ACC112 (cell line): ENCODE measurements at regions not wholly inside any gene's neighbourhood (a gene's known extent, or its start where the extent isn't known, plus 50 kb on each side); places are given as distances from the start of the nearest gene placed in this dataset.

Source experiments
- H2AFZ ChIP-seq: fragments of 200-600 bp; sonication (generic); one replicate; pipeline ENCODE4 v1.6.0; 2017; ENCODE audit warnings: antibody characterized with exemption, low read length; ENCODE audit not compliant: unreplicated experiment
- H3K27ac ChIP-seq: fragments of 200-600 bp; sonication (generic); 2 replicates; pipeline ENCODE4 v1.5.1; 2014; ENCODE audit warnings: low read depth, mild to moderate bottlenecking, antibody characterized with exemption, low read length, moderate library complexity
- H3K27me3 ChIP-seq: fragments of 200-600 bp; sonication (generic); 2 replicates; pipeline ENCODE4 v1.6.1; 2014; ENCODE audit warnings: mild to moderate bottlenecking, antibody characterized with exemption, low read length, moderate library complexity, mixed read lengths; ENCODE audit not compliant: insufficient read depth
- H3K36me3 ChIP-seq: fragments of 200-600 bp; sonication (generic); 2 replicates; pipeline ENCODE4 v1.6.1; 2016; ENCODE audit warnings: mild to moderate bottlenecking, antibody characterized with exemption, low read length, moderate library complexity, mixed read lengths; ENCODE audit not compliant: insufficient read depth
- H3K4me1 ChIP-seq: fragments of 200-600 bp; sonication (generic); one replicate; pipeline ENCODE4 v1.6.1; 2016; ENCODE audit warnings: low read length, mixed read lengths; ENCODE audit not compliant: insufficient read depth, unreplicated experiment, control insufficient read depth
- H3K4me3 ChIP-seq: fragments of 200-600 bp; sonication (generic); 2 replicates; pipeline ENCODE4 v1.5.1; 2014; ENCODE audit warnings: mild to moderate bottlenecking, low read depth, low read length
- H3K79me2 ChIP-seq: fragments of 200-600 bp; sonication (generic); one replicate; pipeline ENCODE4 v1.6.0; 2016; ENCODE audit warnings: low read length; ENCODE audit not compliant: control insufficient read depth, unreplicated experiment, insufficient read depth

DNA sequence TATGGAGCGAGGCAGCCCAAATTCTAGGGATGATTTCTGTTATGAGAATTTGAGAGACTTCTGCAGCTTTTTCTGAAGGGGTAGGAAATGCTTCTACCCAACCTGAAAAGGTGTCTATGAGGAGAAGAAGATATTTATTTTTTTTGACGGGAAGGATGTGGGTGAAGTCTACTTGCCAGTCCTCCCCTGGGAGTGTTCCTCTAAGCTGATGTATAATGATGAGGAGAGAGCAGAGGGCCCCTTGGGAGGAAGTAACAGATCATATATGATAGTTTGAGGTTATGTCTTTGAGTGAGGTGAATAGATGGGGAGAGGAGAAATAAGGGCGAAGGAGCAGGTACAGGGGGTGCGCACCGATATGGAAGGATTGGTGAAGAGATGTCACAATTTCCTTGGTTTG, 910.6 kb upstream of the SLITRK5 start:
- no peak overlapping the region for H2AFZ ChIP-seq
- no peaks in the 10 kb centered on the region for H3K27me3 ChIP-seq
- no peaks in the 10 kb centered on the region for H3K36me3 ChIP-seq
- no peak overlapping the region for H3K4me3 ChIP-seq
- no peak overlapping the region for H3K27ac ChIP-seq
- no peaks in the 10 kb centered on the region for H3K4me1 ChIP-seq
- no peaks in the 10 kb centered on the region for H3K79me2 ChIP-seq

DNA sequence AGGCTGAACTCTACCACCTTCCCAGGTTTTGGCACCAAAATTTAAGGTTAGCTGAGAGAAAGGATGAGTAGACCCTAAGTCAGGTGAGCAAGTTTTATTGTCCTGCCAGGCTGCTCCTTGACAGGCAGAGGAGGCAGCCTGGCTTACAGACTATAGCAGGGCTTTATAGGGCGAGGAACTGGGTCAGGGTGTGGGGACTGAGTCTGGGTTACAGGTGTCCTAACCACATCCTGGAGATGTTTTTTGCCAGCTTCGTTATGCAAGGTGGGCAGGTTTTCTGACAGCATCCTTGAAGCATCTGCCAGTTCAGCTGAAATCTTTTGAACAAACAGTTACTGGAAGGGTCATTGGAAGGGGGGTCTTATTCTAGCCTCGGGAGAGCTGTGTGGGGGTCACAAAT, 905.7 kb upstream of the SLITRK5 start:
- no peak overlapping the region for H3K27ac ChIP-seq
- no peaks in the 10 kb centered on the region for H3K36me3 ChIP-seq
- no peak overlapping the region for H2AFZ ChIP-seq
- no peaks in the 10 kb centered on the region for H3K4me1 ChIP-seq
- H3K79me2 ChIP-seq, result no peaks in the 10 kb centered on the region
- H3K27me3 ChIP-seq, result no peaks in the 10 kb centered on the region
- no peak overlapping the region for H3K4me3 ChIP-seq

DNA sequence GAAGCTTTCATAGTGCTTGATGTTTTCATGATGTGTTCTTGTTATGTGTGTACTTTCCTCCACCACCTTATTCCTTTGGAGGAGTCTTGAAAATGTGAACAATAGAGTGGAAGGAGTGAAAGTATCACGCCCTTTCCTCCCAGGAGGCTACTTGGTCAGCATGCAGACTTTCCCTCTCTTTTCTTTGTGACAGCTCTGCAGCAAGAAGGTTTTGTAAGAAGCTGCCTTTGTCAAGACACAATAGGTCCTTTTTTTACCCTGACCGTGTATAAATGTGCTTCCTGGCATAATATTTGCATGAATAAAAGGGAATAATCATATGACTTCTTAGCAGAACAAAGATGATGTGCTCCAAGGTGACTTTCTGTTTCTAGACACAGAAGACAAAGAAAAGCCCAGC, 882.6 kb upstream of the SLITRK5 start:
- H3K36me3 ChIP-seq, result no peaks in the 10 kb centered on the region
- no peak overlapping the region for H3K27ac ChIP-seq
- no peaks in the 10 kb centered on the region for H3K79me2 ChIP-seq
- H2AFZ ChIP-seq, result no peak overlapping the region
- no peak overlapping the region for H3K4me3 ChIP-seq
- no peaks in the 10 kb centered on the region for H3K4me1 ChIP-seq
- H3K27me3 ChIP-seq, result no peaks in the 10 kb centered on the region

DNA sequence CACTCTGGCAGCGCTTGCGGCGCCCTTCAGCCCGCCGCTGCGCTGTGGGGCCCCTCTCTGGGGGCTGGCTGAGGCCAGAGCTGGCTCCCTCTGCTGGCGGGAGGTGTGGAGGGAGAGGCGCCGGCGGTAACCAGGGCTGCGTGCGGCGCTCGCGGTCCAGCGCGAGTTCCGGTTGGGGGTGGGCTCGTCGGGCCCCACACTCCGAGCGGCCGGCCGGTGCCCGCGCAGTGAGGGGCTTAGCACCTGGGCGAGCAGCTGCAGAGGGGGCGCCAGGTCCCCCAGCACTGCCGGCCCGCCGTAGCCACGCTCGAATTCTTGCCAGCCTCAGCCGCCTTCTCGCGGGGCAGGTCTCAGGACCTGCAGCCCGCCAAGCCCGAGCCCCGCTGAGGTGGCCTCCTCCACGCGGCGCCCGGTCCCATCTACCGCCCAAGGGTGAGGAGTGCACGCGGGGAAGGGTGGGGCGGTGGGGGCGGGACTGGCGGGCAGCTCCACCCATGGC, 879.0 kb upstream of the SLITRK5 start:
- H3K27me3 ChIP-seq, result no peaks in the 10 kb centered on the region
- H3K36me3 ChIP-seq, result no peaks in the 10 kb centered on the region
- no peaks in the 10 kb centered on the region for H3K79me2 ChIP-seq
- H2AFZ ChIP-seq, result no peak overlapping the region
- no peak overlapping the region for H3K27ac ChIP-seq
- H3K4me1 ChIP-seq, result no peaks in the 10 kb centered on the region
- no peak overlapping the region for H3K4me3 ChIP-seq

DNA sequence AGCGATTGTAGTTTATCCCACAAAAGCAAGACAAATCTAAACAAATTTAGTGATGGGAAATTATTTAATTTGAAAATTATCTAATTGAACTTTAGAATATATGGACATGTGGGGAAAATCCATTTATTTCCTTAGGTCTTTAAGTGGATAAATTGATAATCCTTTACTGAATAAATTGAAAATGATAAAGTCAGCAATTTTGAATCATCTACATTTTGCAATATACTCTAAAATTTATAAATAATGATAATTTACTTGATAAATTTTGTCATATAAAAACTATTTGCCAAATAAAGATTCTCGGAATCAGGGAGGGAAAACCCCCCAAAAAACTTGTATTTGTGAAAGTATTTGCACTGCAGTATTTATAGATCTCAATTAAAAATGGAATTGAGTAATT, 875.3 kb upstream of the SLITRK5 start:
- Histone ChIP-seq H3K27ac (no peak overlapping the region), H3K27me3 (no peaks in the 10 kb centered on the region), H3K4me1 (no peaks in the 10 kb centered on the region), H3K79me2 (no peaks in the 10 kb centered on the region), H3K4me3 (no peak overlapping the region), H2AFZ (no peak overlapping the region), H3K36me3 (no peaks in the 10 kb centered on the region)

DNA sequence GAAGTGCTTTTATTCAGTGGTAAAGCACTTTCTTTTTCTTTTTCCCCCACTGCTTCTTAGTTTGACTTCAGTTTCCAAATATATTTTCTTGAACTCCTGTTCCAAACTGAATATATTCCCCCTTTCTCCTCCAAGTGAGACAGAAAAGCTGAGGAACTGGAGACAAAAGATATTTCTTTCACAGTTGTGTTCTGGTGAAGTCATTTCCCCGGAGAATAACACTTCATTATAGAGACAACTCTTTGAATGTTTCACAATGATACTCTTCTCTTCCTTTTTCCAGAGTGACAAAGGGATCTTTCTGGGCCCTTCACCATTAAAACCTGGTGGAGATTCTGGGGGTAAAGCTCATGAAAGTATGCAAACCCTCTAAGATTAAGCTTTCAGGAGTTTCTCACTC, 860.8 kb upstream of the SLITRK5 start:
- Histone ChIP-seq H3K4me1 (no peaks in the 10 kb centered on the region), H3K27me3 (no peaks in the 10 kb centered on the region), H3K27ac (no peak overlapping the region), H3K79me2 (no peaks in the 10 kb centered on the region), H3K4me3 (no peak overlapping the region), H2AFZ (no peak overlapping the region), H3K36me3 (no peaks in the 10 kb centered on the region)

DNA sequence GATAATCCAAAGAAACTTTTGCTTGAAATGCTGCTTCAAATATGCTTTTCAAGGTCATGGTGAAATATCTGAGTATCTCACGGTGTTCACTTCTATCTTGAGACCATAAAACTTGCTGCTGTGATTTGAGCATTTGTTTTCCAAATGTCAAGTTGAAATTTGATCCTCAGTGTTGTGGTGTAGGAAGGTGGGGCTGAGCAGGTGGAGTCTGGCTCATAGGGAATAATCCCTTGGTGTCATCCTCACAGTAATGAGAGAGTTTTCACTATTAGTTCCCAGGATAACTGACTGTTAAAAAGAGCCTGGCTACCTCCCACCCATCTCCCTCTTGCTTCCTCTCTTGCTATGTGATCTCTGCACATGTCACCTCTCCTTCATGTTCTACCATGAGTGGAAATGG, 858.0 kb upstream of the SLITRK5 start:
- Histone ChIP-seq H3K4me3 (no peak overlapping the region), H3K4me1 (no peaks in the 10 kb centered on the region), H3K27me3 (no peaks in the 10 kb centered on the region), H3K27ac (no peak overlapping the region), H3K79me2 (no peaks in the 10 kb centered on the region), H2AFZ (no peak overlapping the region), H3K36me3 (no peaks in the 10 kb centered on the region)

DNA sequence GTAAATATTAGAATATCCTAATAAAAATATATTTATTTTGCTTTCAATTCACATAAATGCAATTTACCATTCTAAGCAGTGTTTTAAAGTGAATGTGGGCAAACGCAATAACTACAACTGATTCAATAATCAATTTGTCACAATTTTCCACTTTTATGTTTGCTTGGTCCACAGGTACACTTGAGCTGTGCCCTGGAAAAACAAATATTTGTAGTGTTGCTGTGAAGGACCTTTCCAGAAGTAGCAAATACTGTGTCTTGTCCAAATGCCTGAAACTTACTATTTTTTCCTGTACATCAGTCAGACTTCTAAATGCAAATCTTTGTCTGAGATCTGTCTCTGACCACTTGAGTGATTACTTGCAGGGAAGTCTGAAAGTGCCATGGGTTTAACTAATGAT, 845.8 kb upstream of the SLITRK5 start:
- no peaks in the 10 kb centered on the region for H3K79me2 ChIP-seq
- H3K36me3 ChIP-seq, result no peaks in the 10 kb centered on the region
- no peaks in the 10 kb centered on the region for H3K27me3 ChIP-seq
- H2AFZ ChIP-seq, result no peak overlapping the region
- no peaks in the 10 kb centered on the region for H3K4me1 ChIP-seq
- no peak overlapping the region for H3K4me3 ChIP-seq
- no peak overlapping the region for H3K27ac ChIP-seq

DNA sequence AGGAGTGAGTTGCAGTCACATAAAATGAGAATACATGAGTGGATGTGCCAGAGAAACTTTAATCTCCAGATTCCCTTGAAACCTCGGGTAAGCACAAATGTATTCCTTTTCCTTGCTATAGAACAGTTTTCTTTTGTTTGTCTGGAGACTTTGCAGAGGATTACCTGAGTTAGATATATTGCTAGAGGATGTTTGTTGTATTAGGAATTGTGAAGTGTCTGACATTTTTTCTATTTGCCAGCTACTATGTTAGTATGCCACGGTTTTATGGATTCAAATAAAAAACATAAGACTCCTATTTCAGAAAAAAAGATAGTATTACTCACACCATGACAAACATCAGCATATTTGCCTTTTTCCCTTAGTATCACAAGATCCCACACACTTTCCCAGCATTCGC, 844.9 kb upstream of the SLITRK5 start:
- Histone ChIP-seq H3K27me3 (no peaks in the 10 kb centered on the region), H3K27ac (no peak overlapping the region), H3K4me3 (no peak overlapping the region), H2AFZ (no peak overlapping the region), H3K36me3 (no peaks in the 10 kb centered on the region), H3K4me1 (no peaks in the 10 kb centered on the region), H3K79me2 (no peaks in the 10 kb centered on the region)

DNA sequence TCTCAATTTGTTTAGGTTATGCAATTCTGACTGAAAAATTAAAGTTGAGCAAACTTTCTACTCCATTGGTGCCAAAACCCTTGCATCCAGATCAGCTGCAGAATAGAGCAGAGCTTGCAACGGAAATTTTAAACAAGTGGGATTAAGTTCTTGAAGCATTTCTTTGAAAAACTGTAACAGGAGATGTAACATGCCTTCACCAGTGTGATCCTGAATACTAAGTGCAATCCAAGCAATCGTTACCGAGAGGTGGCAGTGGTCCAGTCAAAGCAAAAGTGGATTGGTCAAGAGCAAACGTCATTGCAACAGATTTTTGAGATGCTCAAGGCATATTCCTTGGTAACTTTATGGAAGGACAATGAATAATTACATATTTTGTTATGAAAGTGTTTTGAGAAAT, 841.1 kb upstream of the SLITRK5 start:
- H3K4me3 ChIP-seq, result no peak overlapping the region
- H3K4me1 ChIP-seq, result no peaks in the 10 kb centered on the region
- no peak overlapping the region for H3K27ac ChIP-seq
- H3K36me3 ChIP-seq, result no peaks in the 10 kb centered on the region
- no peaks in the 10 kb centered on the region for H3K27me3 ChIP-seq
- H2AFZ ChIP-seq, result no peak overlapping the region
- no peaks in the 10 kb centered on the region for H3K79me2 ChIP-seq

DNA sequence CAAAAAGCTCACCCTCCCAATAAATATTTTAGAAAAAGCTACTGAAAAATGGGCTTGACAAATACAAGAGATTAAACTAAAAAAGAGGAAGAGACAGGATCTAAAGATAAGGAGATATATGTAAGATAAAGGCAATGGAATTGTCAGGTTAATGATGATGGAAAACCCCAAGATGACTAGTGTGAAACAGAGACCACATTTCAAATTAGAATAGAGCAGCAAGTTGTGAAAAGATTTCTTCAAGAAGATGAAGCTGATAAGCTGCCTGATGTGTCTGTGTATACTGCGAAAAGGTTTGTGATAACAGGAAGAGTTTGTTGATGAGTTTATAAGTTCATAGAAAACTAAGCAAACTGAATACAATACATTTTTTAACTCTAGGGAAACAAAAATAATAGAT, 840.1 kb upstream of the SLITRK5 start:
- H2AFZ ChIP-seq, result no peak overlapping the region
- H3K4me1 ChIP-seq, result no peaks in the 10 kb centered on the region
- H3K79me2 ChIP-seq, result no peaks in the 10 kb centered on the region
- no peaks in the 10 kb centered on the region for H3K27me3 ChIP-seq
- H3K36me3 ChIP-seq, result no peaks in the 10 kb centered on the region
- no peak overlapping the region for H3K4me3 ChIP-seq
- no peak overlapping the region for H3K27ac ChIP-seq
